ENCODE measurements at regions not wholly inside any gene's neighbourhood (a gene's known extent, or its start where the extent isn't known, plus 50 kb on each side); places are given as distances from the start of the nearest gene placed in this dataset.

- Histone ChIP-seq H4K91ac (replicated peaks; ENCODE audit: insufficient read length, low read length) (no peak overlapping the region), H3K4me2 (ENCODE audit: insufficient read depth in 1 of 2, low read depth in 2 of 2, low read length in 2 of 2) (no peak overlapping the region), H2BK5ac (ENCODE audit: low read depth, low read length) (no peak overlapping the region), H2BK120ac (replicated peaks; ENCODE audit: low read depth, low read length) (no peak overlapping the region), H3K4ac (replicated peaks; ENCODE audit: insufficient read length, low read depth, low read length) (no peak overlapping the region), H3K79me1 (ENCODE audit: low read depth, low read length) (no peaks in the 10 kb centered on the region), H3K14ac (ENCODE audit: insufficient read length) (no peak overlapping the region), H3K18ac (ENCODE audit: extremely low read depth, low read length) (no peak overlapping the region), H4K5ac (ENCODE audit: insufficient read length, low read depth, low read length) (no peak overlapping the region), H3K23me2 (ENCODE audit: low read depth, low read length) (no peaks in the 10 kb centered on the region), H2BK12ac (ENCODE audit: low read depth, low read length) (no peak overlapping the region), H3K79me2 (ENCODE audit: control insufficient read depth in 1 of 2, insufficient read depth in 2 of 2, low read length in 2 of 2) (no peaks in the 10 kb centered on the region), H3K9ac (replicated peaks in 1 of 4; ENCODE audit: extremely low read depth in 1 of 4, low read depth in 3 of 4, low read length in 3 of 4) (no peak overlapping the region), H3K4me3 (ENCODE audit: extremely low read depth in 1 of 4, insufficient read depth in 2 of 4, low read depth in 3 of 4, low read length in 4 of 4) (no peak overlapping the region), H3K56ac (replicated peaks; ENCODE audit: insufficient read length, low read depth, low read length) (no peak overlapping the region), H2BK20ac (ENCODE audit: low read length) (no peak overlapping the region), H3K4me1 (replicated peaks in 1 of 4; ENCODE audit: control insufficient read depth in 3 of 4, insufficient read depth in 4 of 4, low read length in 3 of 4) (no peaks in the 10 kb centered on the region), H2BK15ac (ENCODE audit: low read length) (no peak overlapping the region), H4K20me1 (replicated peaks in 1 of 2; ENCODE audit: control insufficient read depth in 1 of 2, insufficient read depth in 2 of 2, low read length in 2 of 2) (no peaks in the 10 kb centered on the region), H2AFZ (ENCODE audit: low read length) (no peak overlapping the region), H3K9me3 (ENCODE audit: insufficient read depth in 2 of 2, low read depth in 1 of 2, low read length in 1 of 2) (no peaks in the 10 kb centered on the region), H3K36me3 (ENCODE audit: control insufficient read depth in 2 of 4, insufficient read depth in 4 of 4, low read length in 3 of 4) (no peaks in the 10 kb centered on the region), H4K8ac (ENCODE audit: extremely low read depth, insufficient read depth, low read length) (no peak overlapping the region), H3K23ac (ENCODE audit: insufficient read length) (no peak overlapping the region), H2AK5ac (ENCODE audit: low read depth, low read length) (no peak overlapping the region), H3K27ac (ENCODE audit: low read depth, low read length) (no peak overlapping the region), H3K27me3 (replicated peaks in 1 of 4; ENCODE audit: control insufficient read depth in 3 of 4, extremely low read depth in 1 of 4, insufficient read depth in 3 of 4, low read length in 3 of 4) (peaks cover 0 to 1% (median 0%) of the 10 kb centered on the region in 4 experiments; a peak in 1 of 7 replicates)
- FAIRE-seq (no peak), DNase-seq (ENCODE audit: low read depth in 1 of 2, low spot score in 2 of 2) (no peak)
- TF ChIP-seq GABPA (IDR thresholded peaks at IDR 0.05; ENCODE audit: borderline replicate concordance, insufficient read depth, low read length) (no peak), SP4 (IDR thresholded peaks at IDR 0.05; ENCODE audit: low read length) (no peak), SAP30 (IDR thresholded peaks at IDR 0.05; ENCODE audit: insufficient read depth, insufficient replicate concordance, low read length) (no peak), SIN3A (conservative IDR thresholded peaks at IDR 0.05 in 1 of 2, IDR thresholded peaks at IDR 0.05 in 1 of 2; ENCODE audit: low read depth in 1 of 2, low read length in 2 of 2) (no peak), SUZ12 (IDR thresholded peaks at IDR 0.05; ENCODE audit: low read length) (no peak), JUND (IDR thresholded peaks at IDR 0.05; ENCODE audit: low read length) (no peak), TAF1 (IDR thresholded peaks at IDR 0.05; ENCODE audit: low read depth, low read length) (no peak), ZNF274 (IDR thresholded peaks at IDR 0.05; ENCODE audit: borderline replicate concordance, extremely low read depth, low read length) (no peak), NANOG (IDR thresholded peaks at IDR 0.05; ENCODE audit: insufficient read depth, low read depth, low read length, poor library complexity, severe bottlenecking) (no peak), EP300 (IDR thresholded peaks at IDR 0.05; ENCODE audit: borderline replicate concordance in 1 of 2, low read depth in 2 of 2, low read length in 2 of 2) (no peak), CHD2 (IDR thresholded peaks at IDR 0.05; ENCODE audit: low read length) (no peak)
- 95% methylated on average over 5 of the region's 5 CpGs; no CpG with 5 or more reads in 1 of the 2 experiments for WGBS, 2 experiments (ENCODE audit: extremely low coverage in 1 of 2, insufficient coverage in 1 of 2, insufficient read length in 1 of 2, insufficient replicate concordance in 2 of 2, low coverage in 1 of 2, low lambda C conversion rate in 2 of 2, missing lambda C conversion rate in 1 of 2)
- ChIA-PET POLR2A (ENCODE audit: partially characterized antibody) (no interaction called here), CTCF (ENCODE audit: partially characterized antibody) (no interaction called here)
These were observed 441.3 kb upstream of the CDH20 start for GRCh38 chr18:60891936-60892335.

Measured in H1 (cell line).